ENCODE measurements at regions not wholly inside any gene's neighbourhood (a gene's known extent, or its start where the extent isn't known, plus 50 kb on each side); places are given as distances from the start of the nearest gene placed in this dataset.
A peak's percentile ranks its signal among the peaks of the same experiment; 100 is the strongest.
"Not testable (repeated sequence)": the region's sequence is repeated elsewhere in the genome, so short reads cannot be mapped to it uniquely, and the experiment has no call there.

GRCh38 chr6:134397676-134398075 is 79.8 kb upstream of the SGK1 start:
- no peak for TF ChIP-seq CTCF (conservative IDR thresholded peaks at IDR 0.05; ENCODE audit: control insufficient read depth, insufficient read depth, low read depth, low read length)
- DNase-seq (ENCODE audit: low read depth): no peak
- no peak overlapping the region for H3K4me3 ChIP-seq (ENCODE audit: control insufficient read depth, low read depth, low read length)

- TF ChIP-seq CTCF (conservative IDR thresholded peaks at IDR 0.05; ENCODE audit: control insufficient read depth, insufficient read depth, low read depth, low read length): no peak
- H3K4me3 ChIP-seq (ENCODE audit: control insufficient read depth, low read depth, low read length): no peak overlapping the region
- no peak for DNase-seq (ENCODE audit: low read depth)
Observed at GRCh38 chr6:134394905-134395304, 77.0 kb upstream of the SGK1 start.

GRCh38 chr6:134394208-134394607 is 76.3 kb upstream of the SGK1 start:
- H3K4me3 ChIP-seq (ENCODE audit: control insufficient read depth, low read depth, low read length): no peak overlapping the region
- no peak for TF ChIP-seq CTCF (conservative IDR thresholded peaks at IDR 0.05; ENCODE audit: control insufficient read depth, insufficient read depth, low read depth, low read length)

GRCh38 chr6:134391205-134391604 is 73.3 kb upstream of the SGK1 start:
- H3K4me3 ChIP-seq (ENCODE audit: control insufficient read depth, low read depth, low read length): no peak overlapping the region
- no peak for DNase-seq (ENCODE audit: low read depth)
- TF ChIP-seq CTCF (conservative IDR thresholded peaks at IDR 0.05; ENCODE audit: control insufficient read depth, insufficient read depth, low read depth, low read length): no peak

More at GRCh38 chr6:134394208-134394607, 76.3 kb upstream of the SGK1 start:
- no peak for DNase-seq (ENCODE audit: low read depth)

GRCh38 chr6:134389658-134390057 is 71.7 kb upstream of the SGK1 start:
- TF ChIP-seq CTCF (conservative IDR thresholded peaks at IDR 0.05; ENCODE audit: control insufficient read depth, insufficient read depth, low read depth, low read length): no peak
- no peak overlapping the region for H3K4me3 ChIP-seq (ENCODE audit: control insufficient read depth, low read depth, low read length)
- DNase-seq (ENCODE audit: low read depth): peak; percentile 44

GRCh38 chr6:134389129-134389528 is 71.2 kb upstream of the SGK1 start:
- no peak for DNase-seq (ENCODE audit: low read depth)
- no peak overlapping the region for H3K4me3 ChIP-seq (ENCODE audit: control insufficient read depth, low read depth, low read length)
- no peak for TF ChIP-seq CTCF (conservative IDR thresholded peaks at IDR 0.05; ENCODE audit: control insufficient read depth, insufficient read depth, low read depth, low read length)

- not testable (repeated sequence) for H3K4me3 ChIP-seq (ENCODE audit: control insufficient read depth, low read depth, low read length); DNase-seq (ENCODE audit: low read depth)
Observed at GRCh38 chr6:134386482-134386881, 68.6 kb upstream of the SGK1 start.

Measured in fibroblast of mammary gland (primary cell).